Glomerular visceral epithelial cell (primary cell): ENCODE measurements at regions not wholly inside any gene's neighbourhood (a gene's known extent, or its start where the extent isn't known, plus 50 kb on each side); places are given as distances from the start of the nearest gene placed in this dataset.

Experiments used
- DNase-seq: peaks from one replicate; pipeline ENCODE4 v3.0.0-alpha.2; 2016; ENCODE audit errors: extremely low spot score

DNA sequence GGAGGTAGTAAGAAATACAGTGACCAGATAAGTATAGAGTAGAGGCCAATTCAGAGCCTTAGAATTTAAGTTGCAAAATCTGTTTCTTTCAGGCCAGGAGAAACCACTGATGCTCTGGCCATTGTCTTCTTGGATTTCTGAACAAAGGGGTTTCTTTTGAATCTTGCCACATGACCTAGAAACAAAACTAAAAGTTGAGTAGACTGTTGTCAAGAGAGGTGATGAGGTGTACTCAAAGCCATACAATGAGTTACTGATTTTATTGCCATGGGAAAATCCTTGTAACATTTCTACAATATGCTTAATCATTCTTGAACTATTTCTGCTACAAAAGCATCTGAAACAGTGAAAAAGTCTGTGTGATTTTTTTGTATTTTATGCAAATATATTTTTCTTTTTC, 881.3 kb downstream of the CDH11 start:
- DNase-seq: peak; percentile 1

DNA sequence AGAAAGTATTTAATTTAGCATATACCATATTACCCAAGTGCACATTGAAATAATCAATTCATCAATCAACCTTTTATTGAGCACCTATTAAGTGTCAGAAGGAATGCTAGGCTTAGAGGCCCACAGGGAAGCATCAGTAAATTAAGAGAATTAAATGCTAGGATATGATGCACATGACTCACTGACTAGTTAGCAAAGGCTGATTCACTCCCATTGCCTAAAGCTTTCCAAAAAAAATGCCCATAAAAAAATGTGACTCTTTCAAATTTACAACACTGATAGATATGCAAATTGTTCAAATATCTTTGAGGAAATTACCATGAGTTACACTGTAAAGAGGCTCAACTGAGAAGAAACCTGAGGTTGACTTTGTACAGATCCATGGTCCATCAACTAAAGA, 883.3 kb downstream of the CDH11 start:
- no peak for DNase-seq

DNA sequence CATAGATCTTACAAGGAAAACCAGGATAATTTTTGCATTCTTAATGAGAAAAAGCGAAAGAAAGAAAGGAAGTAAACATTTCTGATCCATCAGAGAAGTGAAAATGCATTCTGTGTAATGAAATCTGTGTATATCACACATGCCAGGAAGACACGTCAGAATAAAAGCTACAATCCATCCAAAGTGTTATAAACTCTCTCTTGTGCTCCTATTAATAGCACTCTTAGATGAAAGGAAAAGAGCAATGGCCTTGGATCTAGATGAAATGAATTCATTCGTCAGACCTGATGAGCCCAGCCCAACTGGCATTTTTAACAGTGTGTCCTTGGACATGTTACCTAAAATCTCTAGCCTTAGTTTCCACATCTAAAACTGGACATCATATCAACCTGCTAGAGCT, 885.5 kb downstream of the CDH11 start:
- DNase-seq: no peak

DNA sequence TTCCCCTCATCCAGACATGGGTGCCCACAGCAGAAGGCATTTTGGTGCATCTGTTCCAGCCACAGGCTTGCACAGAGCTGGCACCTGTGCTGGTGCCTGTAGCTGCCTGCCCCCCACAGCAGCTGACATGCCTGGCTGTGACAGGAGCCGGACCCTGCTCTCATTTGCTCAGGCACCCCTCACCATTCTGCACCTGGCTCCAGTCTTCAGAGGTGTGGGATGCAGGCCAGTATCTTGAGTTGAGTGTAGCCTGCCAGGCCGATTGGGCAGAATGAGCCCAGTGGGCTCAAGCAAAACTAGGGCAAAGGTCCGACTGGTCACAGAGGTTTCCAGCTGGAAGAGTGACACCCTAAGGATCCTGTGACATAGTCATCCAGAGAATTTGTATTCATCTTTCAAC, 887.7 kb downstream of the CDH11 start:
- no peak for DNase-seq

DNA sequence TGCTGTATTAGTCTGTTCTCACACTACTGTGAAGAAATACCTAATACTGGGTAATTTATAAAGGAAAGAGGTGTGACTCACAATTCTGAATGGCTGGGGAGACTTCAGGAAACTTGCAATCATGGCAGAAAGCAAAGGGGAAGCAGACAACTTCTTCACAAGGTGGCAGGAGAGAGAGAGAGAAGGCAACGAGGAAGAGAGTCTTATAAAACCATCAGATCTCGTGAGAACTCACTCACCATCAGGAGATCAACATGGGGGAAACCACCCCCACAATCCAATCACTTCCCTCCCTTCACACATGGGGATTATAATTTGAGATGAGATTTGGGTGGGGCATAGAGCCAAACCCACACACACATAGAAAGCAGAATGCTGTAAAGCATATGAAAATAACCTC, 896.2 kb downstream of the CDH11 start:
- no peak for DNase-seq

DNA sequence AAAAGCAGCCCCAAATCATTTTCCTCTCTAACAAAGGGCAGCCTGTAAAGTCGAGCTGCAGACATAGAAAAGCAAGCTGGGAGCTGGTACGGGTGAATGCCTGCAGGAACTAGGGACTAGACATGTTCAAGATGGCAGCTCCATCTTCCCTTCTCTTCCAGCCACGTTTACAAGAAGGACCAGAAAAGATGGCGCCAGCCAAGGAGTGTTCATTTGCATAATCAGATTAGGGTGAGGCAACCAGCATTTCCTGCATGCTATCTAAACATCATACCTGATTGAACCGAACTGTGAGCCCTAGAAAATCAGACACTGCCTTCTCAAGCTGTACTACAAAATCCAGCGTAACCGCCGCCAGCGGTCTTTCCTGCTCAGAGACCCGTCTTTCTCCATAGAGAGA, 896.8 kb downstream of the CDH11 start:
- DNase-seq: no peak

DNA sequence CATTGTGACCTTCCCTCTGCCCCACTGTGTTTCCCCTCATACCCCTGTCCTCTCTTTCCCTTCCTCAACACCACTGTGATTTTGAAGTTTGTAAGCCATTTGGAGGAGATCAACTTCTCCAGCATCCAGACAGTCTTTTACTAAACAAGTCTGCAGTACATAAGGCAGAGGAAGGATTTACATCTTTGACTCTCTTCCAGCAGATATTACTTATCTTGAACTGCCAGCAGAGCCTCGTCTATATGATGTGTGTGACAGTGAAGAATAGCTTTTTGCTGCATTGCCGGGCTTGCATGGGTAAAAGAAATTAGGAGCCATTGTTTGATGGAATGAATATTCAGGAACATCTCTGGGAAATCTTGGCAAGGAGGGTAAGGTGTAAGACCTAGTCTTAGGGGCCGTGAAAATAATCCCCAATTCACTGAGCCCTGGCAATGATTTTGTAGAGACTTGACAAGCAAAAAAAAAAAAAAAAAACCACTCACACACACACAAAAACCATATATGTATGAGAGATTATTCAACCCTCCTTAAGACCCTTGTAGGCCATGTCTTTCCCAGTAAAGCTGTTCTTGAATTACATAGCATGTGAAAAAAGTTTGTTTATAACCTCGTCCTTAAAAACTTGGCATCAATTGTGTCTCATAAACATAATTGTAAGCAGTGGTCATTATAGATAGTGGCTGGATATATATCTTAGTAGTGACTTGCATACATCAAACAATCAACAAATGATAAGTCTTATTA, 903.9 kb downstream of the CDH11 start:
- no peak for DNase-seq

DNA sequence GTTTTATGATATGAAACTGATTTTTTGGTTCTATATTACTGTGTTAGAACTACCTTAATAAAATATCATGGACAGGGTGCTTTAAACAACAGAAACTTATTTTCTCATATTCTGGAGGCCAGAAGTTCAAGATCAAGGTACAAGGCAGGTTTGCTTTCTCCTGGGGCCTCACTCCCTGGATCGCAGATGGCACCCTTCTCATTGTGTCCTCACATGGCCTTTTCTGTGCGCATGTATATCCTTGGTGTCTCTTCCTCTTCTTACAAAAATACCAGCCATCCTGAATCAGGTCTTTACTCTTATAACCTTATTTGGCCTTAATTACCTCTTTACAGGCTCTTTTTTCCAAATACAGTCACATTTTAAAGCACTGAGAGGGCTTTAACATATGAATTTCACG, 906.1 kb downstream of the CDH11 start:
- DNase-seq: no peak

DNA sequence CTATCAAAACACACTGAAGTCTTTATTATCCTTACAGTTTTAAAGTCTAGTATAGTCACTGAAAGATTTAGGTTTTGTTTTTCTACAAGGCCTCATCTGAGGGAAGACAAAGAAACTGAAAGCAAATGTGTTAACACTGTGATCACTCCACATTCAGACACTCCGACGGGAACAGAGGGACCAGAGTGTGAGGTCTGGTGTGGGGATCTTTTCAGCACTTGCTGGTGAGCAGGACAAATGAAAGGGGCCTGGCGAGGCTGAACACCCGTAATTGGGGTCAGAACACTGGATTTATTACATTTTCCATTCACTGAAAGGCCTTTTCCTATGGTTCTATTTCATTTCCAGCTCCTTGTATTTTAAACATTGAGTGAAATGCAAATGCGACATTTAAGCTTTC, 910.5 kb downstream of the CDH11 start:
- no peak for DNase-seq

DNA sequence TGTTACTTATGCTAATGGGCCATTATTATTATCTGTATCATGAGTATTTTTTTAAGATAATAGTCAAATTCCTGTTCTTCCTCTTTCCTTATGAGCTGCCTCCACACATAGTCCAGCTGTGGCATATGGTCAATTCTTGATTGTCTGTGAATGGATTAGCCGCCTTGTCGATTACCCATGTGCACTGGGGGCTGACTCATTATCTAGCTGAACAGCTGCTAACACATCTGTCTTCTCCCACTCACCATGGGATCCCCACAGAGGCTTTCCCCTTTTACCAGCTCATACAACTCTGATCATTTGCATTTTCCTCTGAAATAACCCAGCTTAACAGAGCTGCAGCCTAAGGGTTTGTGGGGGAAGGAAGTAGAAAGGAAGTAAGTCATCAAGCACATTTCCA, 915.0 kb downstream of the CDH11 start:
- DNase-seq: no peak

DNA sequence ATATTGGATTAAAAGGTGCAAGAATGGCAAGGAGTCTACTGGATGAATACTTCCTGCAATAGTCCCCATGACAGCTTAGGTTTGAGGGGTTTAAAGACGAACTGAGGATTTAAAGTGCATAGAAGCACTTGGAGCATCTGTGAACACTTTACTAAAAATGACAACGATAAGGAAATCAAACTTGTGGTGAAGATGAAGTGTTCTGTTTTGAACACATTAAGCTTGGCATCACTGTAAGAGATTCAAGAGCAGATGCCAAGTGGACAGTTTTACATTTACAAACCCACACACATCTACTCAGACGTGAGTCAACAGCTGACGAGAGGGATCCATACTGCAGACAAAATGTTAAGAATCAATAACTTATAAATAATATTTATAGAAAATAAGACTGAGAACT, 918.7 kb downstream of the CDH11 start:
- DNase-seq: no peak

DNA sequence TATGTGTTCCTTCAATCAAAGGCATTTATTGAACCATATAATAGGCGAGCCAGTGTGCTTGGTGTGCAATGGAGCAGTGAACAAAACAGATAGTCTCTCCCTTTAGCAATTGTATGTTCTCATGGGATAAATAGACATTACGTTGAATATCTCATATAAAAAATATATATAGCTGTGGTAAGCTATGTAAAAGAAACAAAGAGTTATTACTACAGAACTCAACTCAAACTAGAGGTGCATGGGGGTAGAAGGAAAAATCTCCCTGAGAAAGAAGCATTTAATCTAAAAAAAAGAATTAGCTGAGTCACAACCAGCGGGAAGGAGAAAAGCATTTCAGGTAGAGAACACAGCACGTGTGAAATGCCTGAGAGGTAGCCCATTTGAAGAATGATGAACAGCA, 919.3 kb downstream of the CDH11 start:
- no peak for DNase-seq

DNA sequence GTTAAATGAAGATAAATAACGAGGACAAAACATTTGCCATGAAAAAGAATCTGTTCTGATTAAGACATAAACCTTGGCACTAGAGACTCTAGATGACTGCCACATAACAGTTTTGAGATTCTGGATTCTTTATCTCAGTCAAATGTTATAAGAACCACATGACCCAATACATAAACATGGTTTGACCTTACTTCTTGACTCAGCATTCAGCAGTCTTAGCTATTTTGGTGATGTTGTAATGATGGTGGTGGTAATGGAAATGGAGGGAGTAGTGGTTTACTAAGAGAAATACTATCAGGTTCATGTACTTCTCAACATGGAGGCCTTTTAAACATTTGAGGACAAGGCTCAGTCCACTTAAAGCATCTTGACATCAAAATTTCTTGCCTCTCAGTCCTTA, 925.4 kb downstream of the CDH11 start:
- no peak for DNase-seq

DNA sequence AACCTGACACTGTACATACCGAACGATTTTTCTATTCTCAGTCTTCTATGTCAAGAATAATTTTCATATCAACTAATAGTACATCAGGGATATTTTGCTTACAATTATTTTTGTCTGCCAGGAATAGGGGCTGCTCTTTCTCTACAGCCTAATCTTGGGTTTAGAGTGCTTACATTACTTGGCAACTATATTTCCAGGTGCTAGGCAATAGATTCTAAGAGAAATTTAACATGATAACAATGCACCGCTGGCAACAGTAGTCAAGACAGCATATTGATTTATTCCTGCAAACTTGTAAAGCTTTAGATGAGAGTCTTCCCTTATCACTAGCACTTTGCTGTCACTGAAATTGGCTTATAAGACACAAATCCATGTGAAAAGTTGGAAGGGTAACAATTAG, 935.9 kb downstream of the CDH11 start:
- DNase-seq: no peak

DNA sequence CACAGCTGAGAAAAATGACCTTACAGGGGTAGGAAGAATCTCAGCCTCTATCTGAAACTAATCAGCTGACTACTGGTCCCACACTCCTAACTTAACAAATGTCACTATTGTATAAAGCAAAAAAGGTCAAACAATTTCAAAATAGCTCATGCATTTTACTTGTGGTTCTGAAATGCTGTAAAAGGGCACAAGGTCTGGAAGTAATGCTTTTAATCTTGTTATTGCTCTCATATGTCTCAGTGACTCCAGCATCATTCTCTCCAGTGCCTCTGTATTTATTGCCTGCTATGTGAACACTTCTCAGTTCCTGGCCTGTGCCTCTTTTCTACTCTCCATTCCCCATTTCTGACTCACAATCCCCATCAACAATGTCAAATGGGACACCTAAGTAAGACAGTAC, 937.7 kb downstream of the CDH11 start:
- DNase-seq: no peak

DNA sequence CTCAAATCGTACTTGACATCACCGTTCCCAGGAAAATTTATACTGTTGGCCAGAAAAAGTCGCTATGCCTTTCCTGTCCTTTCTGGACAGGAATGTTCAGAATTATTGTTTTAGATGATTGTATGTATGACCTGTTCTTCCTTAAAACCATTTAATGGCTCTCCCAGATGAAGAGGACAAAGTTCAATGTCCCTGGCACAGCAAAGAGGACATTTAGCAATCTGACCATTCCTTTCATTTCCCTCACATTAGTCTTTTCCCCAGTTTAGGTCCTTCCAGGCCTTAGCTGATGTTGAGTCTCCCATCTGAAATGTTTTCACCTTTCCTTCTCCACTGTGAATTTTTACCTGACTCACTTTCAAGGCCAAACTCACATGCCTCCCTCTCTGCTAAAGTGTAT, 938.9 kb downstream of the CDH11 start:
- DNase-seq: no peak

DNA sequence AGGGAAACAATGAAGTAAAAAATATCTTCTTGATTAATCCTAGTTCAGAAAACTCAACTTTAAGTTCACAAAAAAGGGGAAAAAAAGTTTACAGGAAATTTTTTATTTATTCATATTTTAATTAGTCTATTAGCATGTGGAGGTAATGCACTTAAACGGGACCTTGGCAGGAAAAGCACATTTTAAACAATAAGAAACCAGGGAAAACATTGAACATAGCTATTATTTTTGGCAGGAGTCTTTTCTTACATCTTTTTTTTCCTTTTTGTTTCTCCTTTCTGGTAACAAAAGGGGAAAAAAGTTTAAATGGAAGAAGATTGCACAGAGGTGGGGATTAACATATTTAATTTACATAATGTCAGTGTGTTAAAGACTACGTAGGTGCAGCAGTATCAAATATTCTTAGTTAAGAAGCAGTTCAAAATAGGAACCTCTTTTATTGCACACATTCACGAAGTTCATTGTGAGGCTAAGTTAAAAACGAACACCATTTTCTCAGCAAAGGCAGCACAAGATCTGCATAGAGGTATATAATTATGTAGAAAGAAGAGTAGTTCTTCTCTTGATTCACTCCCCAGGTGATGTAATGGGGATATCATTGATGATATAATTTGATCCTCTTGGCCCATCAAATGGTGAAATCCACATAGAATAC, 940.5 kb downstream of the CDH11 start:
- DNase-seq: no peak

DNA sequence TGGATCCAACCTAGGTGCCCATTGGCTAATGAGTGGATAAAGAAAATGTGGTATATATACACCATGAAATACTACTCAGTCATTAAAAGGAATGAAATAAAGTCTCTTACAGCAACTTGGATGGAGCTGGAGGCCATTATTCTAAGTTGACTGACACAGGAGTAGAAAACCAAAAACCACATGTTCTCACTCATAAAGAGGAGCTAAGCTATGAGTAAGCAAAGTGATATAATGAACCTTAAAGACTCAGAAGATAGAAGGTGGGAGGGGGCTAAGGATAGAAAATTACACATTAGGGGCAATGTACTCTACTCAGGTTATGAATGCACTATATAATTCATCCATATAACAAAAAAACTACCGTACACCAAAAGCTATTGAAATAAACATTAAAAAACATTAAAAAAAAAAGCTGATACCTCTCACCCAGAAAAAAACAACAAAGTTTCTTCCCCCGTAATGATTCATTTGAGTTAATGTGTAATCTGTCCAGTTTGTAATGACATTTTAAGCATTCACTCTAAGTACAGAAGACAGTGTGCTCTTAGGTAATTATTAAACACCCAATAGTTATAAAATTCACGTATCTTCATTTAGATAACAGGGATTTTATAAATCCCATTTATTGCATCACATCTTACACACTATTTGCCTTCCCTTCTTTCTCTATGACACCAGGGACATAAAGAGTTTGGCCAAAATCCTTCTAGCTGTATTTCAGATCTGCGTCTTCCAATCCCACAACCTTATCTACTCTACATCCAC, 941.5 kb downstream of the CDH11 start:
- peak; percentile 57 for DNase-seq

DNA sequence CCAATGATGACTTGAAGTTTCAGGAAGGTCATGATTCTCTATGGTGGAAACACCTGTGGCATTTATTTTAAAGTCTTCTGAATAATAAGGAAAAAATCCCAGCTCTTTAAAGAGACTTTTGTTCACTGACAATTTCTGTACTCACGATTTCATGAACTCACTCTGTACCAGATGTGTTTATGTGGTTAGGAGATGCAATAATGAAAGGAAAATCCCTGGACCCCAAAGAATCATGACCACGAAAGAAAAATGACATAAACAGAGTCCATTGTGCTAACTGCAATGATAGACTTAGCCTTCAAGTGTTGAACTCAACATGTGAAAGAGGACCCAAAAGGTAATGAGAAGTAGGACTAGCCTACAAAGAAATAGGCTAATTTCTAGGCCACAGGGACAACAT, 947.5 kb downstream of the CDH11 start:
- DNase-seq: peak; percentile 12

DNA sequence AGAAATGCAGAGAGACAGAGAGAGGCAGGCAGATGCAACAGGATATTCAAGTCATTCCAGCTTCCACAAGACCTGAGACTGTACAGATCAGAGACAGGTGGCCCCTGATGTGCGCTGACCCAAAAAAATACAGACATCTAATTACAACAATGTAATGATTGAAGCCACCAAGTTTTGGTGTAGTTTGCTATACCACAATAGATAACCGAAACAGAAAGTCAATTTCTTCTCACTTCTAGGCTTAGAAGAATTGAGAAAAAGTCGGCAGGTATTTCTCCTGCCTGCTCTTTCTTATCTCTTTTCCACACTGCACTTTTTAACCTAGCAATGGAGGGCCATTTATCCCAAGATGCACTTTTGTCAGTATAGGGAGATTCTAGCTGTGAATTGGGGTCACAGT, 949.2 kb downstream of the CDH11 start:
- DNase-seq: no peak

DNA sequence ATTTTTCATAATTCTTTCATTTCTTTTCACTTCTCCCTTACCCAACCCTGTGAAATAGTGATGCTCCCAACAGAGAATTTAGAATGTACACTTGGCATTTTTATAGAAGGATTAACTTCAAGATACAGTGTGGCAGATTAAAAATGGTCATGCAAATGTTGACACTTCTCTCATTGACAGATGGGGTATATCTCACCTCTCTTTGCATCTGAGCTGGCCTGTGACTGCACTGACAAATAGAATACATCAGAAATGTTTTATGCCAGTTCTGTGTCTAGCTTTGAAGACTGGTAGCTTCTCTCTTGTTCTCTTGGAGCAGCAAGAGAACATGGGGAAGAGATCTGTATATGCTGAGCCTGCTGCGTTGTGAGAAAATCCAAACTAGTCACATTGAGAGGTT, 949.6 kb downstream of the CDH11 start:
- no peak for DNase-seq

DNA sequence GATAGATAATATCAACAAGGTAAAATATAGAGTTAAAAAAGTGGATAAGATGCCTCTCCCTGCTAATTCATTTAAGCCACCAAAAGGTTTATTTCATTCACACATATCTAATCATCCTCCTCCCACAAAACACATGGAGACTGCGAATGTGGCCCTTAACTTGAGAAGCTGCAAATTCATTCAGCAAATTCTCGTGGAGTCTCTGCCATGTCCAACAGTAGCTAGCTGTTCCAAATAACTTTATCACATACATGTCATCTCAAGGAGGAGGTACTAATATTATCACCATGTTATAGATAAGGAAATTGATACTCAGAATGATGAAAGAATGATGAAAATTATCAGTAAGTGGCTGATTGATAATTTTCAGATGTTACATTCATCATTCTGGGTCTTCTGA, 950.2 kb downstream of the CDH11 start:
- no peak for DNase-seq

DNA sequence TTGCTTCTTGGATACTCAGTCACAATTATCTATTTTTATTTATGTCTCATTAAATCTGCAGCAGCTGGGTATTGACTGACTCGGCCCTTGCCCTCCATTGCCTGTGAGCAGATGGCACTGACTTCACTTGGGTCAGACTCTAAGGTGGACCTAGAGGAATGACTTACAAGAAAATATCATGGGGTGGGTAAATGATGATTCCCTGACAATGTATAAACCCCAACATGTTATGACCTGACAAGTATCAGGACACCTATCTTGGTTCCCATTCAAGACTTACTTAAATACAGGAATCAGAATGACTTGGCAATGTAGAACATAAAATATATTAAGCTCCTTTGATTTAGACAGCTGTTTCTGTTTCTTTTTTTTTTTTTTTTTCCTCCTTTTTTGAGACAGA, 953.5 kb downstream of the CDH11 start:
- DNase-seq: no peak
